SH-SY5Y (cell line): ENCODE measurements at regions not wholly inside any gene's neighbourhood (a gene's known extent, or its start where the extent isn't known, plus 50 kb on each side); places are given as distances from the start of the nearest gene placed in this dataset.

Source experiments
- GATA2 ChIP-seq: IDR thresholded peaks from 2 replicates; pipeline ENCODE4 v1.6.1; 2011; ENCODE audit warnings: mild to moderate bottlenecking, low read depth, low read length
- GATA3 ChIP-seq: IDR thresholded peaks from 2 replicates; pipeline ENCODE4 v1.6.1; 2011; ENCODE audit warnings: low read depth, mild to moderate bottlenecking, low read length, moderate library complexity

GRCh38 chr4:90028460-90028859 is 98.7 kb upstream of the CCSER1 start:
- TF ChIP-seq GATA2 (no peak), GATA3 (no peak)
